A673 (cell line): ENCODE measurements at regions not wholly inside any gene's neighbourhood (a gene's known extent, or its start where the extent isn't known, plus 50 kb on each side); places are given as distances from the start of the nearest gene placed in this dataset.
A peak's percentile ranks its signal among the peaks of the same experiment; 100 is the strongest.

Experiments used
- BruUV-seq: library from RNA; stranded (reverse); fragments of 400-500 nt; replicated peaks from 2 replicates; lab custom pipeline; 2021; lab: Mats Ljungman, UMichigan
- CTCF ChIA-PET: fragments of 300-600 bp; sonication (Branson Sonifier 250); formaldehyde crosslinking; loops from one replicate; lab custom pipeline; 2022; ENCODE audit warnings: antibody characterized with exemption; lab: Charles Lee
- POLR2A ChIA-PET: fragments of 300-600 bp; sonication (Branson Sonifier 250); formaldehyde crosslinking; loops from one replicate; lab custom pipeline; 2022; ENCODE audit warnings: antibody characterized with exemption; ENCODE audit not compliant: low non-redundant PET; lab: Charles Lee
- DNase-seq: peaks from one replicate; pipeline ENCODE4 v3.0.0-alpha.2; 2015; ENCODE audit warnings: low spot score
- H3K27ac ChIP-seq: fragments of 200-600 bp; sonication (generic); 2 replicates; pipeline ENCODE4 v1.5.1; 2016; ENCODE audit warnings: mixed run types, low read depth, mild to moderate bottlenecking, mixed read lengths, antibody characterized with exemption, low read length; ENCODE audit not compliant: poor library complexity, severe bottlenecking
- H3K27me3 ChIP-seq: fragments of 200-600 bp; sonication (generic); replicated peaks from 2 replicates; pipeline ENCODE4 v1.6.1; 2017; ENCODE audit warnings: mixed run types, low read depth, mild to moderate bottlenecking, mixed read lengths, antibody characterized with exemption, low read length; ENCODE audit not compliant: insufficient read depth, poor library complexity
- H3K36me3 ChIP-seq: fragments of 200-600 bp; sonication (generic); 2 replicates; pipeline ENCODE4 v1.6.1; 2016; ENCODE audit warnings: mixed run types, mild to moderate bottlenecking, mixed read lengths, antibody characterized with exemption, low read length; ENCODE audit not compliant: insufficient read depth, poor library complexity, severe bottlenecking
- H3K4me1 ChIP-seq: fragments of 200-600 bp; sonication (generic); 2 replicates; pipeline ENCODE4 v1.6.1; 2017; ENCODE audit warnings: mixed run types, mild to moderate bottlenecking, mixed read lengths, antibody characterized with exemption, low read length; ENCODE audit not compliant: insufficient read depth, poor library complexity, severe bottlenecking
- H3K4me3 ChIP-seq: fragments of 200-600 bp; sonication (generic); 2 replicates; pipeline ENCODE4 v1.5.1; 2016; ENCODE audit warnings: low read depth, mixed run types, mild to moderate bottlenecking, mixed read lengths, low read length; ENCODE audit not compliant: poor library complexity, severe bottlenecking
- H3K9me3 ChIP-seq: fragments of 200-600 bp; sonication (generic); 2 replicates; pipeline ENCODE4 v1.6.1; 2016; ENCODE audit warnings: mixed run types, low read depth, mild to moderate bottlenecking, mixed read lengths, antibody characterized with exemption, low read length; ENCODE audit not compliant: poor library complexity, severe bottlenecking
- EZH2 ChIP-seq: fragments of 200-600 bp; sonication (generic); IDR thresholded peaks from 2 replicates; pipeline ENCODE4 v1.6.1; 2017; ENCODE audit warnings: borderline replicate concordance, low read depth, mild to moderate bottlenecking, mixed read lengths, antibody characterized with exemption, low read length; ENCODE audit not compliant: poor library complexity, severe bottlenecking
- intact Hi-C: fragments of 100-400 bp; cut with micrococcal nuclease; formaldehyde crosslinking; loops from one replicate; pipeline ENCODE4 v1.10.0; 2022; ENCODE audit not compliant: unreplicated experiment
- TF ChIP-seq, protein P1 (sequence below): fragments of 300-800, 200-600 bp; sonication (generic); conservative IDR thresholded peaks from 2 replicates; pipeline ENCODE4 v1.5.1; 2017; ENCODE audit warnings: low read depth, mild to moderate bottlenecking, antibody characterized with exemption, low read length, moderate library complexity, mixed read lengths

- no peak for DNase-seq
- ChIA-PET POLR2A (no interaction called here), CTCF (interaction anchor here (0.5 kb wide), 1 partner anchor 15 kb away, joined by 3 read pairs; no protein-coding TSS in a partner anchor)
- TF ChIP-seq EZH2 = no peak
- TF ChIP-seq, protein P1, sequence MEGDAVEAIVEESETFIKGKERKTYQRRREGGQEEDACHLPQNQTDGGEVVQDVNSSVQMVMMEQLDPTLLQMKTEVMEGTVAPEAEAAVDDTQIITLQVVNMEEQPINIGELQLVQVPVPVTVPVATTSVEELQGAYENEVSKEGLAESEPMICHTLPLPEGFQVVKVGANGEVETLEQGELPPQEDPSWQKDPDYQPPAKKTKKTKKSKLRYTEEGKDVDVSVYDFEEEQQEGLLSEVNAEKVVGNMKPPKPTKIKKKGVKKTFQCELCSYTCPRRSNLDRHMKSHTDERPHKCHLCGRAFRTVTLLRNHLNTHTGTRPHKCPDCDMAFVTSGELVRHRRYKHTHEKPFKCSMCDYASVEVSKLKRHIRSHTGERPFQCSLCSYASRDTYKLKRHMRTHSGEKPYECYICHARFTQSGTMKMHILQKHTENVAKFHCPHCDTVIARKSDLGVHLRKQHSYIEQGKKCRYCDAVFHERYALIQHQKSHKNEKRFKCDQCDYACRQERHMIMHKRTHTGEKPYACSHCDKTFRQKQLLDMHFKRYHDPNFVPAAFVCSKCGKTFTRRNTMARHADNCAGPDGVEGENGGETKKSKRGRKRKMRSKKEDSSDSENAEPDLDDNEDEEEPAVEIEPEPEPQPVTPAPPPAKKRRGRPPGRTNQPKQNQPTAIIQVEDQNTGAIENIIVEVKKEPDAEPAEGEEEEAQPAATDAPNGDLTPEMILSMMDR = no peak
- no peaks in the 10 kb centered on the region for H3K9me3 ChIP-seq
- no peaks in the 10 kb centered on the region for H3K4me1 ChIP-seq
- no peaks in the 10 kb centered on the region for H3K36me3 ChIP-seq
- intact Hi-C loops = no loop called here
- H3K27ac ChIP-seq = no peak overlapping the region
- BruUV-seq = no TSS peak
- no peak overlapping the region for H3K4me3 ChIP-seq
- H3K27me3 ChIP-seq = no peaks in the 10 kb centered on the region
Observed at GRCh38 chr12:54708826-54709225, 60.7 kb upstream of the DCD start.

- Histone ChIP-seq H3K9me3 (no peaks in the 10 kb centered on the region), H3K4me3 (no peak overlapping the region), H3K27me3 (no peaks in the 10 kb centered on the region), H3K4me1 (peaks cover 13% of the 10 kb centered on the region), H3K27ac (no peak overlapping the region), H3K36me3 (no peaks in the 10 kb centered on the region)
- DNase-seq = no peak
- TF ChIP-seq EZH2 = no peak
- TF ChIP-seq, protein P1 = no peak
- ChIA-PET CTCF (no interaction called here), POLR2A (no interaction called here)
- BruUV-seq = no TSS peak
- intact Hi-C loops = loop anchor here (5.0 kb wide), 1 partner anchor 102 kb away; no protein-coding TSS in a partner anchor
Observed at GRCh38 chr12:54704202-54704601, 56.0 kb upstream of the DCD start.

- Histone ChIP-seq H3K27ac (no peak overlapping the region), H3K36me3 (no peaks in the 10 kb centered on the region), H3K9me3 (no peaks in the 10 kb centered on the region), H3K27me3 (no peaks in the 10 kb centered on the region), H3K4me1 (peaks cover 13% of the 10 kb centered on the region), H3K4me3 (no peak overlapping the region)
- POLR2A ChIA-PET = interaction anchor here (0.6 kb wide), 1 partner anchor 487 kb away, joined by 3 read pairs; no protein-coding TSS in a partner anchor
- BruUV-seq = no TSS peak
- intact Hi-C loops = loop anchor here (2.0 to 5.0 kb wide), 3 partner anchors 100 to 371 kb away; no protein-coding TSS in a partner anchor
- CTCF ChIA-PET = interaction anchor here (0.5 to 1.5 kb wide), 11 partner anchors 12 to 1305 kb away, joined by 3 to 7 read pairs (median 3); no protein-coding TSS in a partner anchor
- TF ChIP-seq, protein P1 = peak; percentile 77
- no peak for TF ChIP-seq EZH2
- peak; percentile 70 for DNase-seq
Observed at GRCh38 chr12:54701940-54702592, 53.9 kb upstream of the DCD start.
